GM12801 (cell line): ENCODE measurements at regions not wholly inside any gene's neighbourhood (a gene's known extent, or its start where the extent isn't known, plus 50 kb on each side); places are given as distances from the start of the nearest gene placed in this dataset.

Source experiments
- CTCF ChIP-seq: IDR thresholded peaks from one replicate; pipeline ENCODE4 v1.5.1; 2011; ENCODE audit warnings: control low read depth; ENCODE audit not compliant: insufficient read length; ENCODE audit errors: extremely low read depth

- no peak for TF ChIP-seq CTCF
Measured at GRCh38 chr2:16615687-16616615, 49.7 kb downstream of the CYRIA start.

- no peak for TF ChIP-seq CTCF
Measured at GRCh38 chr2:16615246-16615645, 50.4 kb downstream of the CYRIA start.

- TF ChIP-seq CTCF = no peak
Measured at GRCh38 chr2:16614314-16614860, 51.2 kb downstream of the CYRIA start.

GRCh38 chr2:16613539-16614011 is 52.1 kb downstream of the CYRIA start:
- no peak for TF ChIP-seq CTCF

- no peak for TF ChIP-seq CTCF
Measured at GRCh38 chr2:16612490-16612889, 53.1 kb downstream of the CYRIA start.

GRCh38 chr2:16609786-16610185 is 55.8 kb downstream of the CYRIA start:
- no peak for TF ChIP-seq CTCF

- TF ChIP-seq CTCF = peak; percentile 44
Measured at GRCh38 chr2:16608661-16609643, 56.7 kb downstream of the CYRIA start.
